GM18861 (cell line): ENCODE measurements at regions not wholly inside any gene's neighbourhood (a gene's known extent, or its start where the extent isn't known, plus 50 kb on each side); places are given as distances from the start of the nearest gene placed in this dataset.
A peak's percentile ranks its signal among the peaks of the same experiment; 100 is the strongest.
"Not testable (repeated sequence)": the region's sequence is repeated elsewhere in the genome, so short reads cannot be mapped to it uniquely, and the experiment has no call there.

ENCODE experiments used
- ATAC-seq: cut with Tn5 transposase; IDR thresholded peaks from one replicate; pipeline ENCODE4 v1.9.1; 2021; ENCODE audit not compliant: unreplicated experiment

GRCh38 chrX:86887341-86887740, 630.3 kb upstream of the KLHL4 start:
- ATAC-seq, result no peak

GRCh38 chrX:86910027-86910426, 607.6 kb upstream of the KLHL4 start:
- no peak for ATAC-seq

GRCh38 chrX:86910602-86911311, 606.8 kb upstream of the KLHL4 start:
- no peak for ATAC-seq

GRCh38 chrX:86914569-86914968, 603.0 kb upstream of the KLHL4 start:
- no peak for ATAC-seq

GRCh38 chrX:86917959-86918358, 599.6 kb upstream of the KLHL4 start:
- ATAC-seq, result no peak

- ATAC-seq, result no peak
These were observed 587.2 kb upstream of the KLHL4 start for GRCh38 chrX:86930419-86930818.

- ATAC-seq, result no peak
These were observed 581.6 kb upstream of the KLHL4 start for GRCh38 chrX:86935988-86936387.

- peak; percentile 99 for ATAC-seq
These were observed 571.0 kb upstream of the KLHL4 start for GRCh38 chrX:86946569-86946968.

- no peak for ATAC-seq
These were observed 553.3 kb upstream of the KLHL4 start for GRCh38 chrX:86964321-86964720.

- ATAC-seq, result no peak
These were observed 536.2 kb upstream of the KLHL4 start for GRCh38 chrX:86981326-86981879.

GRCh38 chrX:86987351-86987750, 530.3 kb upstream of the KLHL4 start:
- ATAC-seq, result not testable (repeated sequence)

GRCh38 chrX:87003031-87003430, 514.6 kb upstream of the KLHL4 start:
- no peak for ATAC-seq

GRCh38 chrX:87005183-87005582, 512.4 kb upstream of the KLHL4 start:
- no peak for ATAC-seq

- ATAC-seq, result no peak
These were observed 511.7 kb upstream of the KLHL4 start for GRCh38 chrX:87005885-87006284.

GRCh38 chrX:87006561-87006960, 511.0 kb upstream of the KLHL4 start:
- no peak for ATAC-seq

GRCh38 chrX:87017210-87017609, 500.4 kb upstream of the KLHL4 start:
- ATAC-seq, result no peak

GRCh38 chrX:87033115-87033514, 484.5 kb upstream of the KLHL4 start:
- not testable (repeated sequence) for ATAC-seq

- ATAC-seq, result no peak
These were observed 472.2 kb upstream of the KLHL4 start for GRCh38 chrX:87045352-87045751.

- no peak for ATAC-seq
These were observed 468.0 kb upstream of the KLHL4 start for GRCh38 chrX:87049567-87049966.

- ATAC-seq, result no peak
These were observed 454.0 kb upstream of the KLHL4 start for GRCh38 chrX:87063642-87064041.

GRCh38 chrX:87064502-87064901, 453.1 kb upstream of the KLHL4 start:
- ATAC-seq, result no peak

GRCh38 chrX:87067795-87068369, 449.7 kb upstream of the KLHL4 start:
- no peak for ATAC-seq

GRCh38 chrX:87078231-87078630, 439.4 kb upstream of the KLHL4 start:
- ATAC-seq, result no peak
